H9 (cell line): ENCODE measurements at regions not wholly inside any gene's neighbourhood (a gene's known extent, or its start where the extent isn't known, plus 50 kb on each side); places are given as distances from the start of the nearest gene placed in this dataset.

Source experiments
- DNase-seq: peaks from one replicate; pipeline ENCODE4 v3.0.0-alpha.2; 2017
- H2AFZ ChIP-seq: one replicate; pipeline ENCODE4 v1.6.1; 2013; ENCODE audit warnings: mild to moderate bottlenecking, low read length, control low read depth, moderate library complexity
- H2AK5ac ChIP-seq: 2 replicates; pipeline ENCODE4 v1.6.1; 2013; ENCODE audit warnings: low read length, control low read depth, mixed read lengths; ENCODE audit not compliant: insufficient read length
- H2BK120ac ChIP-seq: one replicate; pipeline ENCODE4 v1.6.1; 2013; ENCODE audit warnings: low read depth, mild to moderate bottlenecking, low read length, control low read depth, inconsistent platforms; ENCODE audit not compliant: poor library complexity, severe bottlenecking
- H2BK12ac ChIP-seq: 2 replicates; pipeline ENCODE4 v1.6.1; 2013; ENCODE audit warnings: low read length, control low read depth, mixed read lengths, low read depth; ENCODE audit not compliant: insufficient read length
- H2BK15ac ChIP-seq: 2 replicates; pipeline ENCODE4 v1.6.1; 2013; ENCODE audit warnings: low read depth, low read length, control low read depth
- H2BK20ac ChIP-seq: one replicate; pipeline ENCODE4 v1.6.1; 2013; ENCODE audit warnings: low read depth, mild to moderate bottlenecking, low read length, control low read depth, inconsistent platforms; ENCODE audit not compliant: poor library complexity, severe bottlenecking
- H2BK5ac ChIP-seq: 2 replicates; pipeline ENCODE4 v1.6.1; 2013; ENCODE audit warnings: low read length, control low read depth, mixed read lengths; ENCODE audit not compliant: insufficient read length
- H3K14ac ChIP-seq: 2 replicates; pipeline ENCODE4 v1.6.1; 2013; ENCODE audit warnings: low read length, control low read depth; ENCODE audit not compliant: insufficient read depth
- H3K18ac ChIP-seq: 2 replicates; pipeline ENCODE4 v1.6.1; 2013; ENCODE audit warnings: low read depth, mild to moderate bottlenecking, mixed read lengths, low read length, control low read depth; ENCODE audit not compliant: insufficient read length
- H3K23ac ChIP-seq: 2 replicates; pipeline ENCODE4 v1.6.1; 2013; ENCODE audit warnings: low read length, control low read depth, mixed read lengths, low read depth; ENCODE audit not compliant: insufficient read length
- H3K23me2 ChIP-seq: 2 replicates; pipeline ENCODE4 v1.6.1; 2013; ENCODE audit warnings: low read depth, mild to moderate bottlenecking, mixed read lengths, low read length, control low read depth; ENCODE audit not compliant: insufficient read length, poor library complexity, severe bottlenecking
- H3K27ac ChIP-seq: 2 replicates; pipeline ENCODE4 v1.5.1; 2013; ENCODE audit warnings: low read length, control low read depth, mixed read lengths, low read depth; ENCODE audit not compliant: insufficient read length
- H3K27me3 ChIP-seq: 2 replicates; pipeline ENCODE4 v1.6.1; 2013; ENCODE audit warnings: low read length, control low read depth, inconsistent platforms; ENCODE audit not compliant: insufficient read depth
- H3K4ac ChIP-seq: 2 replicates; pipeline ENCODE4 v1.6.1; 2013; ENCODE audit warnings: low read depth, mild to moderate bottlenecking, control low read depth, inconsistent platforms, low read length, moderate library complexity
- H3K4me1 ChIP-seq: 2 replicates; pipeline ENCODE4 v1.6.1; 2013; ENCODE audit warnings: low read length, control low read depth, inconsistent platforms; ENCODE audit not compliant: insufficient read depth
- H3K4me2 ChIP-seq: 2 replicates; pipeline ENCODE4 v1.6.1; 2013; ENCODE audit warnings: low read length, control low read depth, mixed read lengths; ENCODE audit not compliant: insufficient read length, insufficient read depth
- H3K56ac ChIP-seq: 2 replicates; pipeline ENCODE4 v1.6.1; 2013; ENCODE audit warnings: low read depth, mild to moderate bottlenecking, mixed read lengths, low read length, control low read depth; ENCODE audit not compliant: insufficient read length
- H3K79me1 ChIP-seq: 2 replicates; pipeline ENCODE4 v1.6.1; 2013; ENCODE audit warnings: low read depth, mild to moderate bottlenecking, moderate library complexity, low read length, control low read depth, inconsistent platforms; ENCODE audit not compliant: insufficient read depth, poor library complexity, severe bottlenecking
- H3K79me2 ChIP-seq: 2 replicates; pipeline ENCODE4 v1.6.1; 2013; ENCODE audit warnings: low read length, control low read depth, inconsistent platforms; ENCODE audit not compliant: insufficient read depth
- H3K9ac ChIP-seq: 2 replicates; pipeline ENCODE4 v1.6.1; 2013; ENCODE audit warnings: low read length, control low read depth, mixed read lengths; ENCODE audit not compliant: insufficient read length; ENCODE audit errors: extremely low read depth
- H3K9me3 ChIP-seq: one replicate; pipeline ENCODE4 v1.6.1; 2013; ENCODE audit warnings: low read depth, low read length, inconsistent platforms; ENCODE audit not compliant: control insufficient read depth
- H3T11ph ChIP-seq: one replicate; pipeline ENCODE4 v1.6.1; 2013; ENCODE audit warnings: mild to moderate bottlenecking, low read length, control low read depth, inconsistent platforms
- H4K20me1 ChIP-seq: one replicate; pipeline ENCODE4 v1.6.1; 2013; ENCODE audit not compliant: control insufficient read depth, insufficient read length, insufficient read depth
- H4K5ac ChIP-seq: 2 replicates; pipeline ENCODE4 v1.6.1; 2013; ENCODE audit warnings: low read depth, mild to moderate bottlenecking, mixed read lengths, low read length, control low read depth; ENCODE audit not compliant: insufficient read length
- H4K8ac ChIP-seq: replicated peaks from 2 replicates; pipeline ENCODE4 v1.6.1; 2013; ENCODE audit warnings: low read length, control low read depth, mixed read lengths, low read depth; ENCODE audit not compliant: insufficient read length
- H4K91ac ChIP-seq: 2 replicates; pipeline ENCODE4 v1.6.1; 2013; ENCODE audit warnings: low read depth, mild to moderate bottlenecking, moderate library complexity, mixed read lengths, low read length, control low read depth; ENCODE audit not compliant: insufficient read length
- H3K27ac Mint-ChIP-seq, 3 experiments: 2 replicates in 2 of 3; 3 replicates in 1 of 3; pipeline ENCODE4 v1.8.0; 2020 to 2021; ENCODE audit warnings: mixed read lengths in 3 of 3, mild to moderate bottlenecking in 1 of 3, moderate library complexity in 1 of 3
- H3K27me3 Mint-ChIP-seq: 2 replicates; pipeline ENCODE4 v1.8.0; 2021; ENCODE audit warnings: low read depth, mild to moderate bottlenecking, moderate library complexity, mixed read lengths
- H3K36me3 Mint-ChIP-seq, 3 experiments: 2 replicates in 2 of 3; 3 replicates in 1 of 3; pipeline ENCODE4 v1.8.0; 2020 to 2021; ENCODE audit warnings: low read depth in 3 of 3, mixed read lengths in 3 of 3; ENCODE audit not compliant: insufficient read depth in 1 of 3
- H3K4me1 Mint-ChIP-seq, 2 experiments: 2 replicates each; pipeline ENCODE4 v1.8.0; 2020; ENCODE audit warnings: mixed read lengths in 2 of 2
- H3K4me3 Mint-ChIP-seq, 2 experiments: 2 replicates in 1 of 2; 3 replicates in 1 of 2; pipeline ENCODE4 v1.8.0; 2020 to 2021; ENCODE audit warnings: mild to moderate bottlenecking in 2 of 2, mixed read lengths in 2 of 2, moderate library complexity in 1 of 2
- H3K9me3 Mint-ChIP-seq, 2 experiments: 2 replicates in 1 of 2; 3 replicates in 1 of 2; pipeline ENCODE4 v1.8.0; 2020; ENCODE audit warnings: mild to moderate bottlenecking in 2 of 2, mixed read lengths in 2 of 2, moderate library complexity in 1 of 2
- CTCF ChIP-seq: fragments of 200-600 bp; sonication (generic); conservative IDR thresholded peaks from 3 replicates; pipeline ENCODE4 v1.8.0; 2021; ENCODE audit warnings: antibody characterized with exemption, mild to moderate bottlenecking
- WGBS: extraction: QIAGEN DNeasy Blood & Tissue Kit; methylation state at CpG from one replicate; pipeline ENCODE4 v1.1.7; 2013; ENCODE audit warnings: missing lambda C conversion rate, low lambda C conversion rate, mixed read lengths; ENCODE audit not compliant: insufficient read length; ENCODE audit errors: extremely low coverage; 5-methylcytosine and 5-hydroxymethylcytosine counted together

GRCh38 chr1:218964471-218965185, 209.1 kb upstream of the LYPLAL1 start:
- Histone ChIP-seq H3K23me2 (no peaks in the 10 kb centered on the region), H2BK15ac (no peak overlapping the region), H3K23ac (no peak overlapping the region), H4K20me1 (no peaks in the 10 kb centered on the region), H4K8ac (no peak overlapping the region), H3K79me1 (no peaks in the 10 kb centered on the region), H2BK20ac (no peak overlapping the region), H3K4ac (no peak overlapping the region), H3K4me1 (no peaks in the 10 kb centered on the region), H2BK12ac (no peak overlapping the region), H2AFZ (no peak overlapping the region), H2BK5ac (no peak overlapping the region), H3K9ac (no peak overlapping the region), H3T11ph (no peak overlapping the region), H3K4me2 (no peak overlapping the region), H2BK120ac (no peak overlapping the region), H3K18ac (no peak overlapping the region), H3K14ac (no peak overlapping the region), H3K27ac (no peak overlapping the region), H3K56ac (no peak overlapping the region), H2AK5ac (no peak overlapping the region), H3K9me3 (no peaks in the 10 kb centered on the region), H4K91ac (no peak overlapping the region), H4K5ac (no peak overlapping the region), H3K27me3 (no peaks in the 10 kb centered on the region), H3K79me2 (no peaks in the 10 kb centered on the region)
- no peaks in the 10 kb centered on the region for H3K27me3 Mint-ChIP-seq
- H3K9me3 Mint-ChIP-seq = no peaks in the 10 kb centered on the region
- DNase-seq = no peak
- H3K4me3 Mint-ChIP-seq = no peak overlapping the region
- no CpG with 5 or more reads among the region's 7 CpGs for WGBS
- no peaks in the 10 kb centered on the region for H3K4me1 Mint-ChIP-seq
- no peak for TF ChIP-seq CTCF
- no peaks in the 10 kb centered on the region for H3K36me3 Mint-ChIP-seq
- H3K27ac Mint-ChIP-seq = no peak overlapping the region; a peak in 1 of 7 replicates
